ENCODE measurements at regions not wholly inside any gene's neighbourhood (a gene's known extent, or its start where the extent isn't known, plus 50 kb on each side); places are given as distances from the start of the nearest gene placed in this dataset.

- TF ChIP-seq, protein P1, sequence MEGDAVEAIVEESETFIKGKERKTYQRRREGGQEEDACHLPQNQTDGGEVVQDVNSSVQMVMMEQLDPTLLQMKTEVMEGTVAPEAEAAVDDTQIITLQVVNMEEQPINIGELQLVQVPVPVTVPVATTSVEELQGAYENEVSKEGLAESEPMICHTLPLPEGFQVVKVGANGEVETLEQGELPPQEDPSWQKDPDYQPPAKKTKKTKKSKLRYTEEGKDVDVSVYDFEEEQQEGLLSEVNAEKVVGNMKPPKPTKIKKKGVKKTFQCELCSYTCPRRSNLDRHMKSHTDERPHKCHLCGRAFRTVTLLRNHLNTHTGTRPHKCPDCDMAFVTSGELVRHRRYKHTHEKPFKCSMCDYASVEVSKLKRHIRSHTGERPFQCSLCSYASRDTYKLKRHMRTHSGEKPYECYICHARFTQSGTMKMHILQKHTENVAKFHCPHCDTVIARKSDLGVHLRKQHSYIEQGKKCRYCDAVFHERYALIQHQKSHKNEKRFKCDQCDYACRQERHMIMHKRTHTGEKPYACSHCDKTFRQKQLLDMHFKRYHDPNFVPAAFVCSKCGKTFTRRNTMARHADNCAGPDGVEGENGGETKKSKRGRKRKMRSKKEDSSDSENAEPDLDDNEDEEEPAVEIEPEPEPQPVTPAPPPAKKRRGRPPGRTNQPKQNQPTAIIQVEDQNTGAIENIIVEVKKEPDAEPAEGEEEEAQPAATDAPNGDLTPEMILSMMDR (IDR thresholded peaks at IDR 0.05; ENCODE audit: low read depth, low read length), result no peak
- H3K4me3 ChIP-seq (ENCODE audit: low read depth, low read length), result no peak overlapping the region
Observed at GRCh38 chr9:105835721-105836120, 141.4 kb downstream of the TMEM38B start.

GRCh38 chr9:105836936-105837660 is 142.8 kb downstream of the TMEM38B start:
- TF ChIP-seq, protein P1 (IDR thresholded peaks at IDR 0.05; ENCODE audit: low read depth, low read length), result no peak
- no peak overlapping the region for H3K4me3 ChIP-seq (ENCODE audit: low read depth, low read length)

DNA sequence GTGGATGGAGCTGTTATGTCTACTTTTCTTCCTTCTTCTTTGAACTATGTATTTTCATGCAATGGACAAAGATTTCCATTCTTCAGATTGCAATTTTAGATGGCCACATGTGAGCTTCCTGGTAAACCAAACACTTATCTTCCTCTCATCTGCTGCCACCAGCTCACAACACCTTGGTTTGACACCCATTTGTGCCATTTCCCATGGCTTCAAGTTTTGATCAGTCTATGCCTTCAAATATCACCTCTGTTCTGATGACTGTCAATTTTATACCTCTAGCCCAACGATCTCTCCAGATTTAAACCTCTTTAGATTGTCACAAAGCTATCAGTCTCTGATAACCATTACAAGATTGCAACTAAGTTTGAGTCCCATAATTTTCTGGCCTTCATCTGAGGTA is 147.2 kb downstream of the TMEM38B start:
- H3K4me3 ChIP-seq (ENCODE audit: low read depth, low read length), result no peak overlapping the region
- TF ChIP-seq, protein P1 (IDR thresholded peaks at IDR 0.05; ENCODE audit: low read depth, low read length), result no peak

DNA sequence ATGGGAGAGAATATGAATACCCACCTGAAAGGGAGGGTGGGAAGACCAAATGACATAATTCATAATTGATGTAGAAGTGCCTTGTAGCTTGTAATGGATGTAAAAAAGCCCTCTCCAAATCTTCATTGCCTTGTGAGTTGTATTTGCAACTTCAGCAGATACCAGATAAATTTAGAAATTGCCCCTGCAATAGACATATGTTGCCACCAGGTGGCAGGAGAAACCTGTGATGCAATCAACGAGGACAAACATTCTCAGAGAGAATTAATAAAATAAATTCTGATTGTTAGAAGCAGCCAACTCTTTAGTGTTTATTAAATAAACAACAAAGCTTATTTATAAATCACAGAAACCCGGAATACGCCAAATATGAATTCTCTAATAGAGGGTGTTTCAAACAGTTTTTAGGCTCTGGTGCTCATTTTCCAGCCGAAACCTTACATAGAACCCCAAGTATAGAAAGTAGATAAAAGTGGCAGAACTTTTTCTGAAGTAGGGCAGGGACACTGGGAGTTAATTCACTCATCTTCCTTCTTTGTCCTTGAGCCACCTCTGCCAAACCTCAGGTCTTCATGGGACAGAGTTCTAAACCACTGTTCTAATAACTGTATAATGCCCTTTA is 147.8 kb downstream of the TMEM38B start:
- H3K4me3 ChIP-seq (ENCODE audit: low read depth, low read length), result no peak overlapping the region
- TF ChIP-seq, protein P1 (IDR thresholded peaks at IDR 0.05; ENCODE audit: low read depth, low read length), result peak; percentile 69

DNA sequence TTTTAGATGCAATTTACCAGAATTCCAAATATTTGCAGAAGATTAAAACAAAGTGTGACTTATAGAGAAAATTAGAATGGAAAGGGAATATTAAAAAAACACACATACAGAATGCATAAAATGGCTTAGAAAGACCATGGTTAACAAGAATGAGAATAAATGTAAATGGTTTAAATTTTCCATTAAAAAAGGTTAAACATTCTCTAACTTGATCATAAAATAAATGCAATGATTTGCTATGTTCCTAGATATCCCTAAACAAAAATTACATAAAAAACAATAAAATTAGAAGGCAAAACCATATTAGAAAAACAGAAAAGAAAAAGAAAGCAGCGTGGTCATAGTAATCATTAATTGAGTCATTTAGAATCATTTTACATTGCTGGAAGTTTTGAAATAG is 152.5 kb downstream of the TMEM38B start:
- TF ChIP-seq, protein P1 (IDR thresholded peaks at IDR 0.05; ENCODE audit: low read depth, low read length), result no peak

GRCh38 chr9:105850852-105851500 is 156.6 kb downstream of the TMEM38B start:
- TF ChIP-seq, protein P1 (IDR thresholded peaks at IDR 0.05; ENCODE audit: low read depth, low read length), result no peak
- no peak overlapping the region for H3K4me3 ChIP-seq (ENCODE audit: low read depth, low read length)

More for the DNA sequence above, 152.5 kb downstream of the TMEM38B start:
- no peak overlapping the region for H3K4me3 ChIP-seq (ENCODE audit: low read depth, low read length)

Measured in WI38 (cell line).